Panc1 (cell line): ENCODE measurements at regions not wholly inside any gene's neighbourhood (a gene's known extent, or its start where the extent isn't known, plus 50 kb on each side); places are given as distances from the start of the nearest gene placed in this dataset.

ENCODE experiments used
- POLR2AphosphoS5 ChIP-seq: IDR thresholded peaks from 2 replicates; pipeline ENCODE4 v1.6.1; 2012; ENCODE audit warnings: mild to moderate bottlenecking, low read depth, low read length, moderate library complexity
- TF ChIP-seq, protein P1 (sequence below): fragments of 450-650 bp; IDR thresholded peaks from 2 replicates; pipeline ENCODE4 v1.5.1; 2017; ENCODE audit warnings: mild to moderate bottlenecking

- TF ChIP-seq, protein P1, sequence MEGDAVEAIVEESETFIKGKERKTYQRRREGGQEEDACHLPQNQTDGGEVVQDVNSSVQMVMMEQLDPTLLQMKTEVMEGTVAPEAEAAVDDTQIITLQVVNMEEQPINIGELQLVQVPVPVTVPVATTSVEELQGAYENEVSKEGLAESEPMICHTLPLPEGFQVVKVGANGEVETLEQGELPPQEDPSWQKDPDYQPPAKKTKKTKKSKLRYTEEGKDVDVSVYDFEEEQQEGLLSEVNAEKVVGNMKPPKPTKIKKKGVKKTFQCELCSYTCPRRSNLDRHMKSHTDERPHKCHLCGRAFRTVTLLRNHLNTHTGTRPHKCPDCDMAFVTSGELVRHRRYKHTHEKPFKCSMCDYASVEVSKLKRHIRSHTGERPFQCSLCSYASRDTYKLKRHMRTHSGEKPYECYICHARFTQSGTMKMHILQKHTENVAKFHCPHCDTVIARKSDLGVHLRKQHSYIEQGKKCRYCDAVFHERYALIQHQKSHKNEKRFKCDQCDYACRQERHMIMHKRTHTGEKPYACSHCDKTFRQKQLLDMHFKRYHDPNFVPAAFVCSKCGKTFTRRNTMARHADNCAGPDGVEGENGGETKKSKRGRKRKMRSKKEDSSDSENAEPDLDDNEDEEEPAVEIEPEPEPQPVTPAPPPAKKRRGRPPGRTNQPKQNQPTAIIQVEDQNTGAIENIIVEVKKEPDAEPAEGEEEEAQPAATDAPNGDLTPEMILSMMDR: no peak
- TF ChIP-seq POLR2AphosphoS5: no peak
These were observed 721.0 kb upstream of the FAM98A start for GRCh38 chr2:34320056-34320455.
